Esophagus muscularis mucosa (tissue), 4 donors: ENCODE measurements at regions not wholly inside any gene's neighbourhood (a gene's known extent, or its start where the extent isn't known, plus 50 kb on each side); places are given as distances from the start of the nearest gene placed in this dataset.

Source experiments
- DNase-seq: peaks from one replicate; pipeline ENCODE4 v3.0.0-alpha.2; 2017; ENCODE audit errors: extremely low spot score
- H3K27ac ChIP-seq, 4 donors: fragments of 200-600 bp; sonication (generic); replicated peaks in 1 of 4; 1 replicate in 3 of 4; 2 replicates in 1 of 4; pipeline ENCODE4 v1.5.1; 2016 to 2019; ENCODE audit warnings: mild to moderate bottlenecking in 1 of 4
- H3K27me3 ChIP-seq, 4 donors: fragments of 200-600 bp; sonication (generic); one replicate each; pipeline versions ENCODE4 v1.5.1 to v1.6.0; 2016 to 2019
- H3K36me3 ChIP-seq, 4 donors: fragments of 200-600 bp; sonication (generic); one replicate each; pipeline ENCODE4 v1.5.1; 2016 to 2019
- H3K4me1 ChIP-seq, 4 donors: fragments of 200-600 bp; sonication (generic); one replicate each; pipeline ENCODE4 v1.5.1; 2016 to 2019
- H3K4me3 ChIP-seq, 4 donors: fragments of 200-600 bp; sonication (generic); 1 replicate in 2 of 4; 2 replicates in 2 of 4; pipeline ENCODE4 v1.5.1; 2016 to 2019; ENCODE audit warnings: mild to moderate bottlenecking in 4 of 4, moderate library complexity in 1 of 4
- H3K9me3 ChIP-seq, 4 donors: fragments of 200-600 bp; sonication (generic); 1 replicate in 3 of 4; 2 replicates in 1 of 4; pipeline ENCODE4 v1.5.1; 2016 to 2019
- EP300 ChIP-seq: sonication (generic); formaldehyde crosslinking; IDR thresholded peaks from one replicate; pipeline ENCODE4 v1.6.1; 2017; ENCODE audit warnings: antibody characterized with exemption
- POLR2A ChIP-seq: fragments of 450-650 bp; IDR thresholded peaks from one replicate; pipeline ENCODE4 v1.6.1; 2017; ENCODE audit warnings: antibody characterized with exemption, moderate library complexity, mild to moderate bottlenecking, low read depth
- POLR2AphosphoS5 ChIP-seq, 2 donors: sonication (generic); formaldehyde crosslinking; IDR thresholded peaks; one replicate each; pipeline ENCODE4 v1.6.1; 2017; ENCODE audit warnings: antibody characterized with exemption in 2 of 2
- WGBS: methylation state at CpG from one replicate; pipeline ENCODE4 v1.1.5; 2018; 5-methylcytosine and 5-hydroxymethylcytosine counted together
- intact Hi-C: fragments of 100-400 bp; cut with DNase I; formaldehyde crosslinking; loops from one replicate; pipeline ENCODE4 v1.15.1; 2023
- small RNA-seq, 3 donors: library from RNA; depleted of rRNA; stranded (forward); fragments of <200 nt; gene quantifications; one replicate each; pipeline ENCODE3, GENCODE V24; 2016
- TF ChIP-seq, protein P1 (sequence below), 3 experiments: fragments of 200-600 bp in 2 of 3; fragments of 450-650 bp in 1 of 3; sonication (generic) in 2 of 3; IDR thresholded peaks; one replicate each; pipeline ENCODE4 v1.5.1; 2017 to 2019; ENCODE audit warnings: antibody characterized with exemption in 3 of 3, mild to moderate bottlenecking in 2 of 3, moderate library complexity in 1 of 3

DNA sequence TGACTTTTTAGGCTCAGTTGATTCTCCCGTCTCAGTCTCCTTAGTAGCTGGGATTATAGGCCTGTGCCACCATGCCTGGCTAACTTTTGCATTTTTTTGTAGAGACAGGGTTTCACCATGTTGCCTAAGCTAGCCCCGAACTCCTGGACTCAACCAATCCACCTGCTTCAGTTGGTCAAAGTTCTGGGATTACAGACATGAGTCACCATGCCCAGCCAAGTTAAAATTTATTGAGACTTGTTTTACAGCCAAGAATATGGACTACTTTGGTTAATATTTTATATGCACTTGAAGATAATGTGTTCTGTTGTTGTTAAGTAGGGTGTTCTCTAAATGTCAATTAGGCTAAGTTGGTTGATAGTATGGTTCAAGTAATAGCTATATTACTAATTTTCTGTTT is 58.7 kb downstream of the CYTL1 start:
- TF ChIP-seq, protein P1, sequence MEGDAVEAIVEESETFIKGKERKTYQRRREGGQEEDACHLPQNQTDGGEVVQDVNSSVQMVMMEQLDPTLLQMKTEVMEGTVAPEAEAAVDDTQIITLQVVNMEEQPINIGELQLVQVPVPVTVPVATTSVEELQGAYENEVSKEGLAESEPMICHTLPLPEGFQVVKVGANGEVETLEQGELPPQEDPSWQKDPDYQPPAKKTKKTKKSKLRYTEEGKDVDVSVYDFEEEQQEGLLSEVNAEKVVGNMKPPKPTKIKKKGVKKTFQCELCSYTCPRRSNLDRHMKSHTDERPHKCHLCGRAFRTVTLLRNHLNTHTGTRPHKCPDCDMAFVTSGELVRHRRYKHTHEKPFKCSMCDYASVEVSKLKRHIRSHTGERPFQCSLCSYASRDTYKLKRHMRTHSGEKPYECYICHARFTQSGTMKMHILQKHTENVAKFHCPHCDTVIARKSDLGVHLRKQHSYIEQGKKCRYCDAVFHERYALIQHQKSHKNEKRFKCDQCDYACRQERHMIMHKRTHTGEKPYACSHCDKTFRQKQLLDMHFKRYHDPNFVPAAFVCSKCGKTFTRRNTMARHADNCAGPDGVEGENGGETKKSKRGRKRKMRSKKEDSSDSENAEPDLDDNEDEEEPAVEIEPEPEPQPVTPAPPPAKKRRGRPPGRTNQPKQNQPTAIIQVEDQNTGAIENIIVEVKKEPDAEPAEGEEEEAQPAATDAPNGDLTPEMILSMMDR (IDR thresholded peaks at IDR 0.05), result no peak
- TF ChIP-seq EP300 (no peak), POLR2A (no peak), POLR2AphosphoS5 (IDR thresholded peaks at IDR 0.05) (no peak)
- DNase-seq, result peak; percentile 29
- no peaks in the 10 kb centered on the region for H3K27me3 ChIP-seq
- H3K4me1 ChIP-seq, result no peaks in the 10 kb centered on the region
- 82% methylated on average over 2 of the region's 2 CpGs for WGBS
- intact Hi-C loops, result no loop called here
- peaks cover 6 to 40% (median 34%) of the 10 kb centered on the region in 4 donors for H3K9me3 ChIP-seq
- no peak overlapping the region for H3K27ac ChIP-seq
- no peaks in the 10 kb centered on the region for H3K36me3 ChIP-seq
- no peak overlapping the region for H3K4me3 ChIP-seq

DNA sequence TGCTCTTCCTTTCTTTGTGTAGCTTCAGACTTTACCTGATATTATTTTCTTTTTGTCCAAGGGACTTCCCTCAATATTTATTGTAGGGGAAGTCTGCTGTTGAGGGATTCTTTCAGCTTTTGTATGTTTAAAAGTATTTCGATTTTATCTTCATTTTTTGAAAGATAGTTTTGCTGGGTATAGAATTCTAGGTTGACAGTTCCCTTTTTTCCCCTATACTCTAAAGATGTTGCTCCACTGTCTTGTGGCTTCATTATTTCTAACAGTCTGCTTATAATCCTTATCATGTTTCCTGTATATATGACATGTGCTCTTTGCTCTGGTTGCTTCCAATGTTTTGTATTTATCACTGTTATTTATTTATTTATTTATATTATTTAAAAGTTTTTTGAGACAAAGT is 57.3 kb downstream of the CYTL1 start:
- no peak for DNase-seq
- peaks cover 6 to 40% (median 34%) of the 10 kb centered on the region in 4 donors for H3K9me3 ChIP-seq
- no peaks in the 10 kb centered on the region for H3K4me1 ChIP-seq
- no peak overlapping the region for H3K27ac ChIP-seq
- intact Hi-C loops, result no loop called here
- WGBS, result 85% methylated on average over 1 of the region's 1 CpG
- no peak overlapping the region for H3K4me3 ChIP-seq
- H3K27me3 ChIP-seq, result no peaks in the 10 kb centered on the region
- no peaks in the 10 kb centered on the region for H3K36me3 ChIP-seq
- TF ChIP-seq POLR2A (no peak), EP300 (no peak), POLR2AphosphoS5 (IDR thresholded peaks at IDR 0.05) (no peak)
- TF ChIP-seq, protein P1 (IDR thresholded peaks at IDR 0.05), result no peak

DNA sequence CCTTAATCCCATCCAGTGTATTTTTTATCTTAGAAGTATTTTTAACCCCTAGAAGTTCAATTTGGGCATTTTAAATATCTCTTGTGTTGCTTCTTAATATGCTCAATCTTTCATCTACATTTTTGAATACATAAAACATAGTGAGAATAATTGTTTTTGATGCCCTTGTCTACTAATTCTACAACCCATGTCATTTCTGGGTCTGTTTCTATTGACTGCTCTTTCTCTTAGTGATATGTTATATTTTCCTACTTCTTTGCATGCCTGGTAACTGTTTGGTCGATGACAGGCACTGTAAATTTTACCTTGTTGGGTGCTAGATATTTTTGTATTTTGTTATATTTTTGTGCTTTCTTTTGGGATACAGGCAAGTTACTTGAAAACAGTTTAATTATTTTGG is 56.3 kb downstream of the CYTL1 start:
- no peak overlapping the region for H3K27ac ChIP-seq
- no peaks in the 10 kb centered on the region for H3K27me3 ChIP-seq
- no peaks in the 10 kb centered on the region for H3K36me3 ChIP-seq
- no peak for DNase-seq
- H3K9me3 ChIP-seq, result peaks cover 6 to 40% (median 34%) of the 10 kb centered on the region in 4 donors
- TF ChIP-seq EP300, result no peak
- no peak for TF ChIP-seq POLR2AphosphoS5 (IDR thresholded peaks at IDR 0.05)
- TF ChIP-seq, protein P1 (IDR thresholded peaks at IDR 0.05), result no peak
- TF ChIP-seq POLR2A, result no peak
- H3K4me1 ChIP-seq, result no peaks in the 10 kb centered on the region
- no peak overlapping the region for H3K4me3 ChIP-seq
- intact Hi-C loops, result no loop called here
- 67% methylated on average over 1 of the region's 1 CpG for WGBS

Small RNA genes in the stretch of these regions (small RNA-seq; reads per million reads assigned to genes)
- 0 reads per million in 3 donors for gene RN7SKP113
